Osteoblast (primary cell): ENCODE measurements at regions not wholly inside any gene's neighbourhood (a gene's known extent, or its start where the extent isn't known, plus 50 kb on each side); places are given as distances from the start of the nearest gene placed in this dataset.

Experiments
- DNase-seq: peaks from one replicate; pipeline ENCODE4 v3.0.0; 2011; ENCODE audit warnings: low spot score, mixed read lengths; ENCODE audit not compliant: insufficient read length; ENCODE audit errors: missing footprints
- H2AFZ ChIP-seq: 2 replicates; pipeline ENCODE4 v1.6.0; 2011; ENCODE audit warnings: mild to moderate bottlenecking, low read length
- H3K27ac ChIP-seq: 2 replicates; pipeline ENCODE4 v1.5.1; 2011; ENCODE audit warnings: mild to moderate bottlenecking, low read depth, low read length, moderate library complexity
- H3K27me3 ChIP-seq: 2 replicates; pipeline ENCODE4 v1.6.0; 2012; ENCODE audit warnings: mild to moderate bottlenecking, control low read depth, inconsistent platforms, low read length, moderate library complexity; ENCODE audit not compliant: insufficient read depth
- H3K36me3 ChIP-seq: 2 replicates; pipeline ENCODE4 v1.5.1; 2011; ENCODE audit warnings: mild to moderate bottlenecking, low read length, control low read depth, moderate library complexity; ENCODE audit not compliant: insufficient read depth
- H3K4me1 ChIP-seq: 2 replicates; pipeline ENCODE4 v1.5.1; 2011; ENCODE audit warnings: mild to moderate bottlenecking, low read length, control low read depth, moderate library complexity; ENCODE audit not compliant: insufficient read depth
- H3K4me2 ChIP-seq: 2 replicates; pipeline ENCODE4 v1.6.0; 2011; ENCODE audit warnings: mild to moderate bottlenecking, low read length; ENCODE audit not compliant: insufficient read depth
- H3K4me3 ChIP-seq: fragments of 200-600 bp; sonication (generic); 3 replicates; pipeline ENCODE4 v1.5.1; 2012; ENCODE audit warnings: mild to moderate bottlenecking, low read length, inconsistent platforms; ENCODE audit not compliant: insufficient read depth
- H3K79me2 ChIP-seq: 2 replicates; pipeline ENCODE4 v1.6.0; 2012; ENCODE audit warnings: mild to moderate bottlenecking, low read length, control low read depth, inconsistent platforms; ENCODE audit not compliant: insufficient read depth
- H3K9me3 ChIP-seq: 2 replicates; pipeline ENCODE4 v1.5.1; 2011; ENCODE audit warnings: low read depth, low read length, control low read depth
- H4K20me1 ChIP-seq: 2 replicates; pipeline ENCODE4 v1.6.0; 2012; ENCODE audit warnings: mild to moderate bottlenecking, low read length, control low read depth; ENCODE audit not compliant: insufficient read depth
- TF ChIP-seq, protein P1 (sequence below): IDR thresholded peaks from 2 replicates; pipeline ENCODE4 v1.5.1; 2011; ENCODE audit warnings: mild to moderate bottlenecking, low read depth, low read length, moderate library complexity; ENCODE audit errors: extremely low read depth

DNA sequence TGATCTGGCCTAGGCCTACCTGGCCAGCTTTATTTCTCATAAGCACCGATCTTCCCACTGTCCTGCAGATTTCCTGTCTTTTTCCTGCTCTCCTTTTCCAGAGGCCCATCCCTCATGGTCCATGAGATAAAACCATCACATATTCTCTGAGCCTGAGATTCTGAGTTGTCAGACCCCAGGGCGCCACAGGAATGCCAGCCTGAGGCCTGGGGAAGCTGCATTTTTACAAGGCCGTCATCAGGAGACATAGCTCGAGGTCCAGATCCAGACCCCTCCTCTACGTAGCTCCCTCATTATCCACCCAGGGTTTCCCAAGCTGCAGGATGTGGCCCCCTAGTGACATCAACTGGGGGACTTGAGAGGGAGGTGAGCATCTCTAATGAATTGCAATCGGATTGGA, 204.3 kb downstream of the ATPSCKMT start:
- Histone ChIP-seq H3K4me3 (no peak overlapping the region), H3K4me2 (no peak overlapping the region), H2AFZ (no peak overlapping the region), H3K9me3 (no peaks in the 10 kb centered on the region), H3K79me2 (no peaks in the 10 kb centered on the region), H3K27ac (no peak overlapping the region), H3K27me3 (no peaks in the 10 kb centered on the region), H3K36me3 (no peaks in the 10 kb centered on the region), H4K20me1 (no peaks in the 10 kb centered on the region), H3K4me1 (no peaks in the 10 kb centered on the region)
- DNase-seq, result no peak
- TF ChIP-seq, protein P1, sequence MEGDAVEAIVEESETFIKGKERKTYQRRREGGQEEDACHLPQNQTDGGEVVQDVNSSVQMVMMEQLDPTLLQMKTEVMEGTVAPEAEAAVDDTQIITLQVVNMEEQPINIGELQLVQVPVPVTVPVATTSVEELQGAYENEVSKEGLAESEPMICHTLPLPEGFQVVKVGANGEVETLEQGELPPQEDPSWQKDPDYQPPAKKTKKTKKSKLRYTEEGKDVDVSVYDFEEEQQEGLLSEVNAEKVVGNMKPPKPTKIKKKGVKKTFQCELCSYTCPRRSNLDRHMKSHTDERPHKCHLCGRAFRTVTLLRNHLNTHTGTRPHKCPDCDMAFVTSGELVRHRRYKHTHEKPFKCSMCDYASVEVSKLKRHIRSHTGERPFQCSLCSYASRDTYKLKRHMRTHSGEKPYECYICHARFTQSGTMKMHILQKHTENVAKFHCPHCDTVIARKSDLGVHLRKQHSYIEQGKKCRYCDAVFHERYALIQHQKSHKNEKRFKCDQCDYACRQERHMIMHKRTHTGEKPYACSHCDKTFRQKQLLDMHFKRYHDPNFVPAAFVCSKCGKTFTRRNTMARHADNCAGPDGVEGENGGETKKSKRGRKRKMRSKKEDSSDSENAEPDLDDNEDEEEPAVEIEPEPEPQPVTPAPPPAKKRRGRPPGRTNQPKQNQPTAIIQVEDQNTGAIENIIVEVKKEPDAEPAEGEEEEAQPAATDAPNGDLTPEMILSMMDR, result no peak

- H4K20me1 ChIP-seq, result no peaks in the 10 kb centered on the region
- no peaks in the 10 kb centered on the region for H3K79me2 ChIP-seq
- TF ChIP-seq, protein P1, result no peak
- H3K27ac ChIP-seq, result no peak overlapping the region
- H3K27me3 ChIP-seq, result no peaks in the 10 kb centered on the region
- DNase-seq, result no peak
- H3K9me3 ChIP-seq, result no peaks in the 10 kb centered on the region
- no peak overlapping the region for H3K4me3 ChIP-seq
- no peak overlapping the region for H3K4me2 ChIP-seq
- no peaks in the 10 kb centered on the region for H3K36me3 ChIP-seq
- no peak overlapping the region for H2AFZ ChIP-seq
- H3K4me1 ChIP-seq, result no peaks in the 10 kb centered on the region
Observed at GRCh38 chr5:10036136-10036815, 213.4 kb downstream of the ATPSCKMT start.

DNA sequence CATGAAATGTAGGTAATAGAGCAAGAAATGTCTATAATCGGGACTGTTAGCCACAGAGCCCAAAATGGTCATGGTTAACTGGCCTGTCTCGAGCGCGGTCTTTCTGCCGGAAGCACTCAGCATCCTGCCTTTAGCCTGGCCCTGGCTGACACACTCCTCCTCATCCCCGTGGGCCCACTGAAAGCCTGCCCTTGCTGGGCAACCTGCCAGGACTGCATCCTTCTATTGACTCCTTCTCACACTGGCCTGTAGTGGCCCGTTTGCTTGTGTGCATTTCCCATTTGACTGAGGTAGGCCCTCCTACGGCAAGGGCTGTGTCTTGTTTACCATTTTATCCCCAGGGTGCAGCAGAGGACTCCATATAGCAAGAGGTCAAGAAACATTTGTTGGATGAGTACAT, 215.7 kb downstream of the ATPSCKMT start:
- Histone ChIP-seq H3K79me2 (no peaks in the 10 kb centered on the region), H3K27ac (no peak overlapping the region), H3K4me3 (no peak overlapping the region), H2AFZ (no peak overlapping the region), H3K36me3 (no peaks in the 10 kb centered on the region), H3K27me3 (no peaks in the 10 kb centered on the region), H4K20me1 (no peaks in the 10 kb centered on the region), H3K4me1 (no peaks in the 10 kb centered on the region), H3K9me3 (no peaks in the 10 kb centered on the region), H3K4me2 (no peak overlapping the region)
- no peak for DNase-seq
- TF ChIP-seq, protein P1, result no peak

GRCh38 chr5:10031817-10032216, 217.9 kb downstream of the ATPSCKMT start:
- no peaks in the 10 kb centered on the region for H3K9me3 ChIP-seq
- no peak for DNase-seq
- H3K36me3 ChIP-seq, result no peaks in the 10 kb centered on the region
- no peaks in the 10 kb centered on the region for H3K27me3 ChIP-seq
- no peak overlapping the region for H3K4me3 ChIP-seq
- H3K27ac ChIP-seq, result no peak overlapping the region
- no peaks in the 10 kb centered on the region for H3K4me1 ChIP-seq
- no peaks in the 10 kb centered on the region for H3K79me2 ChIP-seq
- no peaks in the 10 kb centered on the region for H4K20me1 ChIP-seq
- H3K4me2 ChIP-seq, result no peak overlapping the region
- TF ChIP-seq, protein P1, result no peak
- no peak overlapping the region for H2AFZ ChIP-seq
